EH (cell line): ENCODE measurements at regions not wholly inside any gene's neighbourhood (a gene's known extent, or its start where the extent isn't known, plus 50 kb on each side); places are given as distances from the start of the nearest gene placed in this dataset.

Source experiments
- DNase-seq: peaks from one replicate; pipeline ENCODE4 v3.0.0-alpha.2; 2015; ENCODE audit warnings: low read depth

- DNase-seq, result no peak
Observed at GRCh38 chr12:88251798-88252197, 109.7 kb downstream of the TMTC3 start.

GRCh38 chr12:88253371-88253978 is 111.4 kb downstream of the TMTC3 start:
- no peak for DNase-seq

GRCh38 chr12:88255224-88255623 is 113.1 kb downstream of the TMTC3 start:
- DNase-seq, result no peak

DNA sequence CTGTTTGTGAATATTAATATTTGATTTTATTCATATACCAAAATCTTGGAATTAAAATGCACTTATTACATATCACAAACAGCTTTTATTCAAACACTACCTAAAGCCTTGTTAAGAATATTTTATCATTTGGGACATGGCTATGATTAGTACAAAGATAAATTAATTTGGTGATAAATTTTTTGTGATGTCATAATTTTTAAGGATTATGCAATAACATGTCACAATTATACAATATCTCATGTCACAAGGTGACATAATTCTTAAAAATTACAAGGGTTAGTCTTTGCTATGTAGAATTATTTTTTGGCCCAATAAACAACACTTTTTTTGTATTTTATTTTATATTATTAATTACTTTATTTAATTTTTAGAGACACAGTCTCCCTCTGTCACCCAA is 113.7 kb downstream of the TMTC3 start:
- no peak for DNase-seq

DNA sequence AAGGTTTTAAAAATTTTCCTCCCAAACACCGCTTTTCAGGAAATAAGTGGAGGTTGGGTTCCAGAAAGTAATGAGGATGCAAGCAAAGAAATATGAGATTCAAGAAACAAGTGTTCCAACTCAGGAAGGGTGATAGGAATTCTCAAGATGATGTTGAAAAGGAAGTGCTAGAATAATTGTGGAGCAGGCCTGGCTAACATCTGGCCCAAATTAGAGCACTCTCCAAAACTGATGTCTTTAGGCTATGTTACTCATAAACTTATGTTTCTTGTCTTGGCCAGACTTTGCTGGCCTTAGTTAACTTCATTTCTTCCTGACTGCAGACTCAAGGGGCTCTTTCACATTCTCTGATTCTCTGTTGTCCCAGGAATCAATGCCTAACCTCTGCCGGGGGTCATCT is 116.3 kb downstream of the TMTC3 start:
- peak; percentile 92 for DNase-seq

DNA sequence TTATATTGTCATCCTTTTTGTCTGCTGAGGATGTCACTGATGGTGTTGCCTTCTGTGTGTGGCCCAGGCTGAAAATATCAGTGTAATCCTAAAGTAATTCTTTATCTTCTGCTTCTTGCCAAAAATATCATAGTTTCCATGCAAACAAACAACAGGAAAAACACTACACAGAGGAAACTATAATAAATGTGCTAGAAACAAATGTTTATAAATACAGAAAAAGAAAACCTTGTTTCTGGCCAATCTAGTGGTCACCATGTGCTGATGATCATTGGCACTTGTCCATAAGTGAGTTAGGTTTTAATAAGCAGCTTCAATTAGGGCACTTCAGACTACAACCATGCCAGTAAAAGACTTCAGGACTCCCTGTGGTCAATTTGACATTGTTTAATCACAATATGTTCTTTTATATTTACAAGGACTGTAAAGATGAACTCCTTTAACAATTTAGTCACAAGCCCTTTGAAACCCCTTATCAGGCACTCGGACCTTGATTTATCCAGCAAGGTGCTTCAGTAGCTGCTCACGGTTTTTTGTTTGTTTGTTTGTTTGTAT is 124.8 kb downstream of the TMTC3 start:
- DNase-seq, result peak; percentile 48

- no peak for DNase-seq
Observed at GRCh38 chr12:88267630-88268029, 125.5 kb downstream of the TMTC3 start.

GRCh38 chr12:88272456-88272855 is 130.3 kb downstream of the TMTC3 start:
- peak; percentile 4 for DNase-seq

GRCh38 chr12:88273450-88273849 is 131.3 kb downstream of the TMTC3 start:
- DNase-seq, result no peak

GRCh38 chr12:88273875-88274274 is 131.8 kb downstream of the TMTC3 start:
- DNase-seq, result no peak

DNA sequence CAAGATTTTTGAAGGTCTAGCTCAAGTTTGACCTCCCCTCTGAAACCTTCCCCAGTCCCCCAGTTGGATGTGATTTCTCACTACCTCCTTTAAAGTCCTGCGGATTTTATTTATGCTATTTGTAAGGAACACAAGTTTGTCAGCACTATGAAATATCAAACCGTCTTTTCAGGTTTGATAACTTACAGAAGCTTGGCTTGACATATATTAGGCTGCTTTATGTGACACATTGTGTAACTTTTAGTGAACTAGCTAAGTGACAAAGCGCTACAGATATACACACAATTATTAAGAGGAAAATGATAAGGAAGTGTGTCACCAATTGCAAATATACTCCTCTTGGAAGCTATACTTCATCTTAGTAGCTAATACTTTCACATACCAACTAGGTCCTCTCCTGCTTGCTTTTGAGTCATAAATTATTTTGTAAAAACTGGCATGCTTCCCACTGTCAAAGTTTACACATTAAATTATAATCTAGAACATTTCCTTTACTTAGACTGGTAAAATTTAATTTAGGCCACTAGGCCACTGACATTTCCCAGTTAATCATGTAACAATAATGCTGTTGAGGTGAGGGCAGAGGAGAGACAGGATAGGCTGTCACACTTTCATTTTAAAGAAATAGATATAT is 149.5 kb downstream of the TMTC3 start:
- peak; percentile 53 for DNase-seq

GRCh38 chr12:88298014-88298682 is 156.0 kb downstream of the TMTC3 start:
- DNase-seq, result no peak

GRCh38 chr12:88298761-88299242 is 156.7 kb downstream of the TMTC3 start:
- peak; percentile 90 for DNase-seq

DNA sequence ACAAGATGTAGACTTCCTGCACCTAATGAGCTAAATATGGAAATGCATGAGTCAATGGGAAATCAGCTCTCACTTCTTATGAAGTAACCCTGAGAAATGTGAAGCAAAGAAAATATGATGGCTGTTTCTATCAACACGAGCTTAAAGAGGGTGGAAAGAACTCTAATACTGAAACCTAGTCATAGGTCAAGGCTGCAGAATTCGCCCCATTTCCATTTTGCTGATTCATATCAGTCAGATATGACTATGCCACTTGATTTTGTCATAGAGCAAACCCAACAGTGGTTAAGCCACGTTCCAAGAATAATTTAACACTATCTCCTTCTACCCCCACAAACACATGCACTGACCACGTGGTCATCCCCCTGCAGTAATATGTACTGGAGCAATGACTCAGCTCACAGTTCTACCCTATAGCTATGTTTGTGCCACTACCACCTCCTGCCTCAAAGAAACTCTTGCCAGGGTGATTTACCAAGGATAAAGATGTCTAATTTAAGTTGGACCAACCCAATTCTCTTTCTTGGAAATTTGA is 157.5 kb downstream of the TMTC3 start:
- peak; percentile 100 for DNase-seq

- DNase-seq, result peak; percentile 11
Observed at GRCh38 chr12:88300931-88301330, 158.8 kb downstream of the TMTC3 start.

GRCh38 chr12:88303335-88303734 is 161.2 kb downstream of the TMTC3 start:
- no peak for DNase-seq

GRCh38 chr12:88305254-88305890 is 163.3 kb downstream of the TMTC3 start:
- peak; percentile 37 for DNase-seq

GRCh38 chr12:88306471-88307069 is 164.5 kb downstream of the TMTC3 start:
- no peak for DNase-seq

- DNase-seq, result peak; percentile 47
Observed at GRCh38 chr12:88307961-88308360, 165.9 kb downstream of the TMTC3 start.

DNA sequence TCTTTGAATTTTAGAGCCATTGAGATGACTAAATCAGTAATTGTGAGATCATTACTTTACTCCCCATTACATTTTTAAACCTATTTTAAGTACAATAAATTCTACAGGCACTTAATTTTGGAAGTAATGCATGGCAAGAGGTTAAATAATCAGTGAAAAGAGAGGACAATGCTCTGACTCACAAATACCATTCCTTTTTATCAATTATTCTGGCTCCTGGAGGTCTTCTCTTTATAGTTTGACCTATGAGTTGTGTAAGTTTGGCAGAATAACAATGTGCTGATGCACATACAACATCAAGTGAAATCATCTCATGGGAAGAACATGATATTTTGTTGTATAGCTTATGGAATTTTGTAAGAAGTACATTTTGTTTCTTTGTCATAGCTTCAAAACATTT is 166.7 kb downstream of the TMTC3 start:
- peak; percentile 98 for DNase-seq

DNA sequence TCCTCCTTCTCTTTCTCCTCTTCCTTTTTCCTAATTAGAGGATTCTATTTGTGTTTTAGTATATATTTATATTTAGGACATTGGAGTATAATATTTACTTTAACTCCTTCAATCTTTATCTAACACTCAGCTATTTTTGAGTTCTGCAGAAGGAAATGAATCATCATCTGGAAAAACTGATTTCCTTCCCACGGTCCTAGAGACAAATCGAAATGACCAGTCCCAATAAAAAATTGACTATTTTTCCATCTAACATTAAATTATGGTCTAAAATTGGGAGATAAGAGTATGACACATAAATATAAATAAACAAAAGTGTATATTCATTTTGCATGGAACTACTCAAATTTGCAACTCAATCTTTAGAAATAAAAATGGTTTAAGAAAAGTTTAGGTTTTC is 167.4 kb downstream of the TMTC3 start:
- DNase-seq, result peak; percentile 90

- DNase-seq, result peak; percentile 96
Observed at GRCh38 chr12:88310069-88310468, 168.0 kb downstream of the TMTC3 start.
